ENCODE measurements at regions not wholly inside any gene's neighbourhood (a gene's known extent, or its start where the extent isn't known, plus 50 kb on each side); places are given as distances from the start of the nearest gene placed in this dataset.

GRCh38 chr4:188220006-188220405, 80.8 kb downstream of the TRIML1 start:
- Histone ChIP-seq H3K9me3 (ENCODE audit: control insufficient read depth, insufficient read depth, low read length) (no peaks in the 10 kb centered on the region), H4K20me1 (ENCODE audit: insufficient read depth, low read length) (no peaks in the 10 kb centered on the region), H3K14ac (replicated peaks; ENCODE audit: low read depth, low read length) (no peak overlapping the region), H2AFZ (replicated peaks; ENCODE audit: low read length, poor library complexity) (no peak overlapping the region), H2BK120ac (ENCODE audit: low read depth, low read length) (no peak overlapping the region), H3K27ac (ENCODE audit: insufficient read depth, low read length) (no peak overlapping the region), H3K18ac (ENCODE audit: low read depth, low read length) (no peak overlapping the region), H3K27me3 (ENCODE audit: control insufficient read depth, insufficient read depth, low read length) (no peaks in the 10 kb centered on the region), H2BK15ac (ENCODE audit: low read depth, low read length) (no peak overlapping the region), H3K79me1 (ENCODE audit: low read depth in 1 of 2, low read length in 2 of 2) (no peaks in the 10 kb centered on the region), H2AK9ac (replicated peaks; ENCODE audit: low read depth, low read length, poor library complexity) (no peak overlapping the region), H3K4me2 (ENCODE audit: low read depth, low read length) (no peak overlapping the region), H2BK5ac (ENCODE audit: low read depth, low read length, poor library complexity, severe bottlenecking) (no peak overlapping the region), H3K9ac (ENCODE audit: low read depth, low read length) (no peak overlapping the region), H3K36me3 (ENCODE audit: control insufficient read depth, insufficient read depth, low read length) (no peaks in the 10 kb centered on the region), H4K5ac (ENCODE audit: low read depth, low read length) (no peak overlapping the region), H3K4me3 (ENCODE audit: insufficient read depth, low read depth, low read length) (no peak overlapping the region), H4K91ac (ENCODE audit: insufficient read depth, low read depth, low read length) (no peak overlapping the region), H3K56ac (ENCODE audit: extremely low read depth, insufficient read depth, low read length) (no peak overlapping the region), H4K8ac (ENCODE audit: low read depth in 2 of 2, low read length in 2 of 2) (no peak overlapping the region), H3K9me1 (ENCODE audit: insufficient read depth, low read length) (no peaks in the 10 kb centered on the region), H3K4me1 (ENCODE audit: control insufficient read depth, insufficient read depth, low read length) (no peaks in the 10 kb centered on the region), H3K23ac (ENCODE audit: low read depth, low read length) (no peak overlapping the region), H3K4ac (ENCODE audit: low read depth, low read length) (no peak overlapping the region), H2AK5ac (ENCODE audit: low read depth, low read length) (no peak overlapping the region), H2BK20ac (ENCODE audit: low read depth, low read length) (no peak overlapping the region)
- dilution Hi-C loops (cut with HindIII; ENCODE audit: low sequenced_read_pairs, unreplicated experiment) (no loop called here), in situ Hi-C loops (cut with MboI; ENCODE audit: low sequenced_read_pairs) (no loop called here), intact Hi-C loops (cut with micrococcal nuclease) (no loop called here)
- no CpG with 5 or more reads among the region's 4 CpGs for WGBS, 2 experiments (ENCODE audit: extremely low coverage in 2 of 2, insufficient read length in 1 of 2)
- CTCF ChIA-PET, result interaction anchor here (0.6 kb wide), 2 partner anchors 302 to 498 kb away, joined by 3 read pairs; no protein-coding TSS in a partner anchor
- POLR2A ChIA-PET (ENCODE audit: unreplicated experiment), result no interaction called here
- BruUV-seq (replicated peaks), result no TSS peak
- DNase-seq, result no peak
- no peak for ATAC-seq (ENCODE audit: low read depth)
- TF ChIP-seq MAZ (IDR thresholded peaks at IDR 0.05; ENCODE audit: borderline replicate concordance, low read depth, low read length) (no peak), FOS (IDR thresholded peaks at IDR 0.05; ENCODE audit: low read depth, low read length) (no peak), RAD21 (IDR thresholded peaks at IDR 0.05; ENCODE audit: low read length) (no peak), NFE2L2 (IDR thresholded peaks at IDR 0.05; ENCODE audit: low read depth, low read length) (no peak), ELK1 (IDR thresholded peaks at IDR 0.05; ENCODE audit: borderline replicate concordance, low read depth, low read length) (no peak), BHLHE40 (IDR thresholded peaks at IDR 0.05; ENCODE audit: low read depth, low read length) (no peak), MXI1 (IDR thresholded peaks at IDR 0.05; ENCODE audit: borderline replicate concordance, low read depth, low read length) (no peak)

Data from IMR-90 (cell line).